CD14-positive monocyte (primary cell): ENCODE measurements at regions not wholly inside any gene's neighbourhood (a gene's known extent, or its start where the extent isn't known, plus 50 kb on each side); places are given as distances from the start of the nearest gene placed in this dataset.

ENCODE experiments used
- DNase-seq, 3 donors: peaks; one replicate each; pipeline ENCODE4 v3.0.0-alpha.2; 2011 to 2022
- H2AFZ ChIP-seq: 2 replicates; pipeline ENCODE4 v1.6.0; 2012; ENCODE audit warnings: mild to moderate bottlenecking, low read depth, low read length, inconsistent platforms; ENCODE audit not compliant: insufficient read depth, poor library complexity, severe bottlenecking
- H3K27ac ChIP-seq, 2 donors: 1 replicate in 1 of 2; 2 replicates in 1 of 2; pipeline ENCODE4 v1.5.1; 2012 to 2013; ENCODE audit warnings: low read length in 2 of 2, control low read depth in 1 of 2, inconsistent platforms in 1 of 2, low read depth in 1 of 2, mild to moderate bottlenecking in 1 of 2
- H3K27me3 ChIP-seq, 2 donors: one replicate each; pipeline versions ENCODE4 v1.6.0 to v1.6.1; 2011 to 2013; ENCODE audit warnings: low read length in 2 of 2; ENCODE audit not compliant: control insufficient read depth in 2 of 2, insufficient read depth in 2 of 2
- H3K36me3 ChIP-seq, 2 donors: replicated peaks in 1 of 2; 1 replicate in 1 of 2; 2 replicates in 1 of 2; pipeline versions ENCODE4 v1.5.1 to v1.6.1; 2012 to 2013; ENCODE audit warnings: low read length in 2 of 2, control low read depth in 1 of 2, inconsistent platforms in 1 of 2, mild to moderate bottlenecking in 1 of 2; ENCODE audit not compliant: insufficient read depth in 2 of 2, control insufficient read depth in 1 of 2
- H3K4me1 ChIP-seq, 2 donors: 1 replicate in 1 of 2; 2 replicates in 1 of 2; pipeline versions ENCODE4 v1.5.1 to v1.6.1; 2012 to 2013; ENCODE audit warnings: low read length in 2 of 2, control low read depth in 1 of 2, inconsistent platforms in 1 of 2, mild to moderate bottlenecking in 1 of 2, moderate library complexity in 1 of 2; ENCODE audit not compliant: insufficient read depth in 2 of 2, control insufficient read depth in 1 of 2
- H3K4me2 ChIP-seq: replicated peaks from 2 replicates; pipeline ENCODE3; 2012; ENCODE audit warnings: low read length, moderate library complexity, mild to moderate bottlenecking; ENCODE audit not compliant: poor library complexity, severe bottlenecking; ENCODE audit errors: extremely low read depth
- H3K4me3 ChIP-seq, 3 experiments: fragments of 200-600 bp in 1 of 3; sonication (generic) in 1 of 3; replicated peaks in 1 of 3; 1 replicate in 2 of 3; 2 replicates in 1 of 3; pipeline ENCODE4 v1.5.1; 2011 to 2013; ENCODE audit warnings: low read length in 3 of 3, mild to moderate bottlenecking in 3 of 3, control low read depth in 2 of 3, low read depth in 2 of 3, inconsistent platforms in 1 of 3, moderate library complexity in 1 of 3
- H3K79me2 ChIP-seq: 2 replicates; pipeline ENCODE4 v1.6.0; 2012; ENCODE audit warnings: mild to moderate bottlenecking, control low read depth, inconsistent platforms, low read length, moderate library complexity; ENCODE audit not compliant: insufficient read depth
- H3K9ac ChIP-seq: 2 replicates; pipeline ENCODE4 v1.6.0; 2017; ENCODE audit warnings: low read length, mild to moderate bottlenecking; ENCODE audit not compliant: insufficient read depth, poor library complexity, severe bottlenecking
- H3K9me3 ChIP-seq, 2 donors: replicated peaks in 1 of 2; 1 replicate in 1 of 2; 2 replicates in 1 of 2; pipeline versions ENCODE4 v1.5.1 to v1.6.1; 2012 to 2013; ENCODE audit warnings: low read length in 2 of 2, control low read depth in 1 of 2; ENCODE audit not compliant: control insufficient read depth in 1 of 2, insufficient read depth in 1 of 2
- H4K20me1 ChIP-seq: 2 replicates; pipeline ENCODE4 v1.6.0; 2012; ENCODE audit warnings: mild to moderate bottlenecking, low read length, control low read depth, moderate library complexity; ENCODE audit not compliant: insufficient read depth
- H3K27ac Mint-ChIP-seq, 7 donors: one replicate each; pipeline ENCODE4 v1.8.0; 2020; ENCODE audit warnings: mild to moderate bottlenecking in 7 of 7, mixed read lengths in 7 of 7, moderate library complexity in 6 of 7, inconsistent platforms in 2 of 7
- H3K27me3 Mint-ChIP-seq, 3 donors: one replicate each; pipeline ENCODE4 v1.8.0; 2021 to 2022; ENCODE audit warnings: low read depth in 3 of 3, mild to moderate bottlenecking in 3 of 3, mixed read lengths in 3 of 3, moderate library complexity in 3 of 3, inconsistent platforms in 1 of 3
- H3K36me3 Mint-ChIP-seq, 2 donors: one replicate each; pipeline ENCODE4 v1.8.0; 2020; ENCODE audit warnings: mixed read lengths in 2 of 2, inconsistent platforms in 1 of 2, mild to moderate bottlenecking in 1 of 2
- H3K4me1 Mint-ChIP-seq: one replicate; pipeline ENCODE4 v1.8.0; 2020; ENCODE audit warnings: mild to moderate bottlenecking, mixed read lengths
- H3K4me3 Mint-ChIP-seq, 2 donors: one replicate each; pipeline ENCODE4 v1.8.0; 2020; ENCODE audit warnings: mild to moderate bottlenecking in 2 of 2, mixed read lengths in 2 of 2, moderate library complexity in 1 of 2
- H3K9me3 Mint-ChIP-seq, 7 donors: one replicate each; pipeline ENCODE4 v1.8.0; 2020 to 2022; ENCODE audit warnings: mixed read lengths in 7 of 7, mild to moderate bottlenecking in 6 of 7, moderate library complexity in 6 of 7, inconsistent platforms in 2 of 7
- CTCF ChIP-seq: fragments of 200-600 bp; IDR thresholded peaks from one replicate; pipeline ENCODE4 v1.8.0; 2022; ENCODE audit warnings: antibody characterized with exemption, mild to moderate bottlenecking
- WGBS: methylation state at CpG from one replicate; pipeline ENCODE4 v1.1.5; 2013; ENCODE audit warnings: missing lambda C conversion rate; ENCODE audit not compliant: insufficient coverage; 5-methylcytosine and 5-hydroxymethylcytosine counted together
- intact Hi-C, 2 donors: fragments of 100-400 bp; cut with micrococcal nuclease; formaldehyde crosslinking; loops; one replicate each; pipeline versions ENCODE4 v1.15.0 to v1.15.1; 2023

- H3K4me1 Mint-ChIP-seq, result no peaks in the 10 kb centered on the region
- intact Hi-C loops, result no loop called here
- H3K9me3 ChIP-seq, result peaks cover 95 to 100% of the 10 kb centered on the region in 2 donors
- no peak for TF ChIP-seq CTCF
- no peak overlapping the region for H2AFZ ChIP-seq
- no peak for DNase-seq
- no peaks in the 10 kb centered on the region for H3K79me2 ChIP-seq
- no peaks in the 10 kb centered on the region for H3K36me3 Mint-ChIP-seq
- no peak overlapping the region for H3K27ac ChIP-seq
- no peak overlapping the region for H3K4me3 Mint-ChIP-seq
- no peak overlapping the region for H3K27ac Mint-ChIP-seq
- WGBS, result 86% methylated on average over 5 of the region's 10 CpGs
- H3K27me3 Mint-ChIP-seq, result peaks cover 0 to 4% (median 0%) of the 10 kb centered on the region in 3 donors
- no peaks in the 10 kb centered on the region for H3K36me3 ChIP-seq
- H4K20me1 ChIP-seq, result no peaks in the 10 kb centered on the region
- no peak overlapping the region for H3K4me3 ChIP-seq
- no peaks in the 10 kb centered on the region for H3K4me1 ChIP-seq
- peaks cover 49 to 92% (median 76%) of the 10 kb centered on the region in 7 donors for H3K9me3 Mint-ChIP-seq
- H3K9ac ChIP-seq, result no peak overlapping the region
- H3K27me3 ChIP-seq, result no peaks in the 10 kb centered on the region
- H3K4me2 ChIP-seq, result no peak overlapping the region
These were observed 1688.4 kb downstream of the TP53TG3F start for GRCh38 chr16:35147556-35148504.

- Histone ChIP-seq H3K27ac (no peak overlapping the region), H3K4me3 (no peak overlapping the region), H3K27me3 (no peaks in the 10 kb centered on the region), H3K4me1 (no peaks in the 10 kb centered on the region), H3K9me3 (peaks cover 95 to 96% of the 10 kb centered on the region in 2 donors), H3K79me2 (no peaks in the 10 kb centered on the region), H3K4me2 (no peak overlapping the region), H3K9ac (no peak overlapping the region), H4K20me1 (no peaks in the 10 kb centered on the region), H2AFZ (no peak overlapping the region), H3K36me3 (no peaks in the 10 kb centered on the region)
- H3K4me1 Mint-ChIP-seq, result no peaks in the 10 kb centered on the region
- H3K9me3 Mint-ChIP-seq, result peaks cover 49 to 87% (median 69%) of the 10 kb centered on the region in 7 donors
- no peak for DNase-seq
- no peak overlapping the region for H3K27ac Mint-ChIP-seq
- H3K36me3 Mint-ChIP-seq, result no peaks in the 10 kb centered on the region
- 55% methylated on average over 3 of the region's 3 CpGs for WGBS
- peaks cover 0 to 4% (median 0%) of the 10 kb centered on the region in 3 donors for H3K27me3 Mint-ChIP-seq
- no peak for TF ChIP-seq CTCF
- intact Hi-C loops, result no loop called here
- no peak overlapping the region for H3K4me3 Mint-ChIP-seq
These were observed 1689.3 kb downstream of the TP53TG3F start for GRCh38 chr16:35148748-35149147.
